Caki2 (cell line): ENCODE measurements at regions not wholly inside any gene's neighbourhood (a gene's known extent, or its start where the extent isn't known, plus 50 kb on each side); places are given as distances from the start of the nearest gene placed in this dataset.
A peak's percentile ranks its signal among the peaks of the same experiment; 100 is the strongest.
"Not testable (repeated sequence)": the region's sequence is repeated elsewhere in the genome, so short reads cannot be mapped to it uniquely, and the experiment has no call there.

Experiments
- DNase-seq: peaks from one replicate; pipeline ENCODE4 v3.0.0-alpha.2; 2015; ENCODE audit warnings: low read depth
- in situ Hi-C: cut with HindIII; loops from 2 replicates; pipeline ENCODE4 v1.10.0; 2016; ENCODE audit warnings: low sequenced_read_pairs, low pct_unique_long_range_greater_than_20kb, mixed read lengths

DNA sequence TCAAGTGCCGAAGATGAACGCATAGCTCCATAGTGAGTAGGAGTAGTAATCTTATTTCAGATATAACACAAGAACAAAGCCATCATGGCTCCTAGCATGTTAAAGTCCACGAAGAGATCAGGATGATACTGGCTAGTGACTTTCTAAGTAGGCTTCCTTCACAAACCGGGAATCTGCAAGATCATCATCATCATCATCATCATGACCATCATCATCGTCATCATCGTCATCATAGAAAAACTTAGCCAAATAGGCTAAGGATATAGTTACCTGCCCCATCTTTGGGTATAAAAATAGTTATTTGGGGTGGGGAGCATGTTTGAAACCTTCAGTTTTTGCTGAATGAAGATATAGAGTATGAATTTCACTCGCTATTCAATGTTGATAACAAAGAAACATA lies 57.9 kb downstream of the PYDC2 start:
- no peak for DNase-seq
- in situ Hi-C loops = no loop called here

- DNase-seq = no peak
- in situ Hi-C loops = no loop called here
Measured at GRCh38 chr3:191521055-191521454, 60.1 kb downstream of the PYDC2 start.

DNA sequence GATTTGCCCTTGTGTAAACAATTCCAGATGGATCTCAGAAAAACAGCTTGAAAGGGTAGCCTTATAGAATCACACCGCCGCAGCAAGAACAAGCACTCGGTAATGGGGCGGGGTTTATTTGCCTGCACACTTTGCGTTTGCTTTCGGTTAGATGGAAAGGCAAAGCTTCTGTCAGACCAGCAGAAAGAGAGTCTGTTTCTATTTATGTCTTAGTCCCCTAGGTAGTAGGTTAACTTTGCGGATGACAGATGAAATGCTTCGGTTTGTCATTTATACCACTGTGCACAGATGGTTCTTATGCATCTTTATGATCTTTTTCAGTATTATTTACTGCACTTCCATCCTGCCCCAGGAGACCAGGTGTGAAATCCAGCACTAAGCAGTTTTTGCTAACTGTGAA lies 62.2 kb downstream of the PYDC2 start:
- in situ Hi-C loops = no loop called here
- no peak for DNase-seq

DNA sequence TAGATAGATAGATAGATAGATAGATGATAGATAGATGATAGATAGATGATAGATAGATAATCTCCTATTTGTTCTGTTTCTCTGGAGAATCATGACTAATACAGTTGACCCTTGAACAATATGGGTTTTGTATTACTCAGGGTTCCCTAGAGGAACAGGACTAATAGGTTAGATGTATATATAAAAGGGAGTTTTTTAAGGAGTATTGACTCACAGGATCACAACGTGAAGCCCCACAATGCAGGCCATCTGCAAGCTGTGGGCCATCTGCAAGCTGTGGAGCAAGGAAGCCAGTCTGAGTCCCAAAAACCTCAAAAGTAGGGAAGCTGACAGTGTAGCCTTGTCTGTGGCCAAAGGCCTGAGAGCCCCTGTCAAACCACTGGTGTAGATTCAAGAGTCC lies 67.6 kb downstream of the PYDC2 start:
- no peak for DNase-seq
- in situ Hi-C loops = no loop called here

GRCh38 chr3:191529992-191530391 lies 69.0 kb downstream of the PYDC2 start:
- in situ Hi-C loops = no loop called here

DNA sequence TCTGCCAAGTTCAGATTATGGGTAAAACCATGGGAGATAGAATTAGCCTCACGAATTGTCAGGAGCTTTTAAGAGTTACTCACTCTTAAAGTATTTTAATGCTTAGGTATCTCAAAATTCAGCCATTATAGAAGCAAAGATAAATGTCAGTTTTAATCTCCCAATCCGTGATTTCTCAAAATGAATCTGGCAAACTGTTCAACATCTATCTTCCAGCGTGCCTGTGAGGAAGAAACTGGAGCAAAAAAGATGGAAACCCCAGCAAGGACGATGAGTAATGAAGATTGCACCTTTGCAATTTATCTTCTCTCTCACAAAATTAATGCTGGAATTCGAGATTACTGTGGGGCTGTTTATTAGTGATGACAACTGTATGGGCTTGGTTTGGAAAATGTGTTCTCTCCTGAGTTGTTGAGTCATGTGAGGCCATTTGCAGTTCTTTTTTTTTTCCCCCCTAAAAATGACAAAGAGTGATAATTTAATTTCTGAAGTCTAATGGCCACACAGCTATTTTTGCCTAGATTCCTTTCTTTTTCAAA lies 70.5 kb downstream of the PYDC2 start:
- no peak for DNase-seq

More at GRCh38 chr3:191529992-191530391, 69.0 kb downstream of the PYDC2 start:
- DNase-seq = no peak

GRCh38 chr3:191543018-191543417 lies 82.1 kb downstream of the PYDC2 start:
- in situ Hi-C loops = no loop called here
- no peak for DNase-seq

More for the DNA sequence above, 70.5 kb downstream of the PYDC2 start:
- in situ Hi-C loops = no loop called here

DNA sequence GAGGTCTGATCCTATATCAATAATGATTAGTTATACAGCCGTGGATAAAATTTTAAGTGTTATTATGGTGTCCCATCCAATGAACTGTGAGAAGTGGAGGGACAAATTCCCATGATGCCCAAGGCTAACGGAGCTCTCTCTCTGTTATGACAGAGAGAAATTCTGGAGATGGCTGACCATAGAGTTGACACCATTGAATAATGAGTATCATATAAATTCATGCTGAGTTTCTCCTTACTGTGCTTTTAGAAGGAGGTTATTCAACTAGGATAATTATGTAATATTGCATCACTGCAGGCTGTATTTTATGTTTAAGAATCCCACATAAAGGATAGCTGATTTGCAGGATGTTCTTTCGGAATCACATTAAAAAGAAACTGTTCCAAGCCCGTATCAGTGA lies 82.9 kb downstream of the PYDC2 start:
- DNase-seq = no peak
- in situ Hi-C loops = no loop called here

GRCh38 chr3:191549357-191549756 lies 88.4 kb downstream of the PYDC2 start:
- in situ Hi-C loops = no loop called here
- no peak for DNase-seq

- in situ Hi-C loops = no loop called here
- DNase-seq = no peak
Measured at GRCh38 chr3:191555037-191555436, 94.1 kb downstream of the PYDC2 start.

- in situ Hi-C loops = no loop called here
- DNase-seq = no peak
Measured at GRCh38 chr3:191557322-191557721, 96.4 kb downstream of the PYDC2 start.

DNA sequence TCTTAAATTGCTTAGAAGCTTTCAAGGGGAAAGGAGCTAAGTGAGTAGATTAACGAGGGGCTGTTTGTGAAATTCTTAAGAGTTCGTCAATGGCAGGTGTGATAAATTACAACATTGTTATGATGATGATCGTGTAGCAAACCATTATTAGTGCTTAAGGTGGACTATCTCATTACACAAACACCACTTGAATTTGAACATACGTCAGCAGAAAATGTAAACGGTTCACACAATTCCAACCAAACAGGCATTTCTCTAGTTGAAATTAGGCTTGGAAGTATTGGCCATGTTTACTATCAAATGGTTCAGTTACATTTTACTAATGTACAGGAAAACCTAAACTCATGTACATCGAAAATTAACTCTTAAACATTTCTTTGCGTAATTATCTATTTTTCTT lies 102.8 kb downstream of the PYDC2 start:
- in situ Hi-C loops = no loop called here
- DNase-seq = no peak

DNA sequence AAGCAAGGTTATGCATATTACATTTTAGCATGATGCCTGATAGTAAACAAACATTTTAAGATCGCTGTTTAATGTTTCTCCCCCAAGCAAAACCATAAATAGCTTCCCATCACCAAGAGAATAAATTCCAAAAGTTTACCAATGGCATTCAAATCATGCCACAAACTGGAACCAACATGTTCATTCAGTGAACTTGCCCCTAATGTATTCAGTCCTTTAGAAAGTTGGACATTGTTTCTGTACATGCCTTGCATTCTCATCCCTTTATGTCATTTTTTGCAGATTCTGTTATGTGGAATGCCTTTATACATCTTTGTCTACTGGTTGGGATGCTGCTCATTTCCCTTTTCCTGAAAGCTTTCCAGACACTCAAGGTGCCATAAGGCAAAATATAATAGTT lies 105.5 kb downstream of the PYDC2 start:
- no peak for DNase-seq
- in situ Hi-C loops = no loop called here

DNA sequence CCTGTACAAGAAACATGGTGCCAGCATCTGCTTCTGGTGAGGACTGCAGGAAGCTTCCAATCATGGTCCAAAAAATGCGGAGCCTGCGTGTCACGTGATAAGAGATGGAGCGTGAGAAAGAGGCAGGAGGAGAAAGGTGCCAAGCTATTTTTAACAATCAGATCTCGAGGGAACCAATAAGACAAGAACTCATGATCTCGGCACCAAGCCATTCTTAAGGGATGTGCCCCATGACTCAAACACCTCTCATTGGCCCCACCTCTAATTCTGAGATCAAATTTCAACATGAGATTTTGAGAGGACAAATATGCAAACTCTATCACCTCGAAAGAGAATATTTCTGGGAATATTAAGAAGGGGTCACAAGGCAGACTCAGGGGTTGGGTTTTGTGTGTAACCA lies 107.2 kb downstream of the PYDC2 start:
- in situ Hi-C loops = no loop called here
- DNase-seq = no peak

DNA sequence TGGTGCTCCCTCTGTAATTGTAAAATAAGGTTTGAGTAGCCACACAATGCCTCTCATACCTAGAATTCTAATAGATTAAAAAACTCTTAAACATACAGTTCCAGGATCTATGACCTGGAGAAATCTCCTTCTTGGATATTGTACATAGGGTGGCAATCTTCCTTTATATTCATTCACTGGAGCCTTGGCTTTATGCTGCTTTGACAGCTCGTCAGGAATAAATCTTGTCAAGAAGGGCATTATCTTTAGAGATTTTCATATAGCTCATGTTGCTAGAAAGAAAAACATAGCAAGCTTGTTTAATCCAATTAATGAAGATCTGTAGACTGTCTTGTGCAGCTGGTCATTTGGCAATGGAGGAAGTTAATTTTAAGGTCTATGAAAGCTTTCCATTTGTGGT lies 131.1 kb downstream of the PYDC2 start:
- in situ Hi-C loops = no loop called here

DNA sequence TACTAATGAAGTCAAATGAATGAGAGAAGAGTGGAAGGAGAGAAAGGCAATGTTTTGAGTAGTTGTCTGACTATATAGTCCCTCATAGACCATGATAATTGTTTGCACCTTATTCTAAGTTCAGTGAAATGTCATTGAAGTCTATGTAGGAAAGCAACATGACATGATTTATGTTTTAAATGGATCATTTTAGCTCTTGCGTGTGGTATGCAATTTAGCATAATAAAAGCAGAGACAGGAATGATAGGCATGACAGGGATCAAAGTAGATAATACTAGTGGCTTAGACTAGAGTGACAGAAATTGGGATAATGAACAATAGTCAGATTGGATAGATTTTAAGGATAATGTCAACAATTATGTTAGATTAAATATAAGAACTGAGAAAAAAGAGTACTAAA lies 132.5 kb downstream of the PYDC2 start:
- in situ Hi-C loops = no loop called here

More for the DNA sequence above, 131.1 kb downstream of the PYDC2 start:
- no peak for DNase-seq

DNA sequence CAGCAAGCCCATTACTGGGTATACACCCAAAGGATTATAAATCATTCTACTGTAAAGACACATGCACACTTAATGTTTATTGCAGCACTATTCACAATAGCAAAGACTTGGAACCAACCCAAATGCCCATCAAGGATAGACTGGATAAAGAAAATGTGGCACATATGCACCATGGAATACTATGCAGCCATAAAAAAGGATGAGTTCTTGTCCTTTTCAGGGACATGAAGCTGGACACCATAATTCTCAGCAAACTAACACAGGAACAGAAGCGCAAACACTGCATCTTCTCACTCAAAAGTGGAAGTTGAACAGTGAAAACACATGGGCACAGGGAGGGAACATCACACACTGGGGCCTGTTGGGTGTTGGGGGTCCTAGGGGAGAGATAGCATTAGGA lies 154.5 kb downstream of the PYDC2 start:
- in situ Hi-C loops, DNase-seq: not testable (repeated sequence)

More for the DNA sequence above, 132.5 kb downstream of the PYDC2 start:
- DNase-seq = no peak

- DNase-seq = no peak
- in situ Hi-C loops = no loop called here
Measured at GRCh38 chr3:191624299-191624698, 163.3 kb downstream of the PYDC2 start.

GRCh38 chr3:191627064-191627463 lies 166.1 kb downstream of the PYDC2 start:
- peak; percentile 68 for DNase-seq
- in situ Hi-C loops = no loop called here

- no peak for DNase-seq
- in situ Hi-C loops = no loop called here
Measured at GRCh38 chr3:191628571-191628970, 167.6 kb downstream of the PYDC2 start.

DNA sequence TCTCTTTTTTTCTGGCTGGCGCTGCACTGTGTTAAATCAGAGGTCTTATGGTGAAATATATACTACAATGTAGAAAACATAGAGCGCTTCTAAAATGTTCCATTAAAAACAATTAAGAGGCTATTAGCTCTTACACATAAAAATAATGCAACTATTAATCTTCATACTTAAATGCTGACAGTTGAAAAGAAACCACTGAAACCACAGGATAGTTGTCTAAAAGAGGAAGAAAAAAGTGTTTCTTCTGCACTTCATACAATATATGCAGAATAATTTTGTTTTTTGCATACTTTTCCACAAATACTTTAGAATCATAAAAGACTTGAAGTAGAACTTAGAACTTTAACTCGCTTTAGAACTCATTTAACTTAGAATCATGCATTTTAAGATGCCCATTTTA lies 170.5 kb downstream of the PYDC2 start:
- in situ Hi-C loops = no loop called here
- DNase-seq = no peak
